Glutamatergic neuron (in vitro differentiated cells): ENCODE measurements at regions not wholly inside any gene's neighbourhood (a gene's known extent, or its start where the extent isn't known, plus 50 kb on each side); places are given as distances from the start of the nearest gene placed in this dataset.

Source experiments
- DNase-seq: peaks from one replicate; pipeline ENCODE4 v3.0.0; 2022
- H3K27ac Mint-ChIP-seq: one replicate; pipeline ENCODE4 v1.8.0; 2020; ENCODE audit warnings: mild to moderate bottlenecking, mixed read lengths, inconsistent platforms; ENCODE audit not compliant: unreplicated experiment
- H3K27me3 Mint-ChIP-seq: one replicate; pipeline ENCODE4 v1.8.0; 2020; ENCODE audit warnings: mild to moderate bottlenecking, moderate library complexity, mixed read lengths, inconsistent platforms; ENCODE audit not compliant: unreplicated experiment
- H3K36me3 Mint-ChIP-seq: one replicate; pipeline ENCODE4 v1.8.0; 2020; ENCODE audit warnings: mild to moderate bottlenecking, mixed read lengths, inconsistent platforms; ENCODE audit not compliant: unreplicated experiment
- H3K4me1 Mint-ChIP-seq: one replicate; pipeline ENCODE4 v1.8.0; 2020; ENCODE audit warnings: mild to moderate bottlenecking, low read depth, mixed read lengths, inconsistent platforms; ENCODE audit not compliant: unreplicated experiment
- H3K4me3 Mint-ChIP-seq: one replicate; pipeline ENCODE4 v1.8.0; 2020; ENCODE audit warnings: mild to moderate bottlenecking, mixed read lengths, inconsistent platforms; ENCODE audit not compliant: unreplicated experiment
- H3K9me3 Mint-ChIP-seq: one replicate; pipeline ENCODE4 v1.8.0; 2020; ENCODE audit warnings: mild to moderate bottlenecking, moderate library complexity, mixed read lengths, inconsistent platforms; ENCODE audit not compliant: unreplicated experiment
- CTCF ChIP-seq: fragments of 200-600 bp; sonication (generic); IDR thresholded peaks from one replicate; pipeline ENCODE4 v1.5.0; 2021; ENCODE audit not compliant: partially characterized antibody, unreplicated experiment

DNA sequence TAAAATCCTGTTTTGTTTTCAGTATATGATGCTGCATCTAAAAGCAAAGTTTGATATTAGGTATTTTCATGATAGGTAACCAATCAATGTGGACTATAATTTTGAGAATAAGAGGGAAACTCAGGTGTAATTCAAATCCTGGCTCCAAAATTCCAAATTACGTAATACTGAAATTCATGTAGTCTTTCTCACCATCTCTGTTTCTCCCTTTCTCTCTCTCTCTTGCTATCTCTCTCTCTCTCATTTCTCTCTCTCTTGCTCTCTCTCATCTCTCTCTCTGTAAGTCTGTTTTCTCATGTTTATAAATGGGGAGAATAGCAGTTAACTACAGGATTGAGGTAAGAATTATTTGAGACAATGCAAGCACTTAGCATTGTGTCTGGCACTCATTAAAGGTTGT is 401.1 kb upstream of the TLE4 start:
- Mint-ChIP-seq H3K9me3 (no peaks in the 10 kb centered on the region), H3K27me3 (peaks cover 1% of the 10 kb centered on the region), H3K36me3 (no peaks in the 10 kb centered on the region), H3K27ac (no peak overlapping the region), H3K4me3 (no peak overlapping the region), H3K4me1 (no peaks in the 10 kb centered on the region)
- DNase-seq: no peak
- TF ChIP-seq CTCF: no peak

DNA sequence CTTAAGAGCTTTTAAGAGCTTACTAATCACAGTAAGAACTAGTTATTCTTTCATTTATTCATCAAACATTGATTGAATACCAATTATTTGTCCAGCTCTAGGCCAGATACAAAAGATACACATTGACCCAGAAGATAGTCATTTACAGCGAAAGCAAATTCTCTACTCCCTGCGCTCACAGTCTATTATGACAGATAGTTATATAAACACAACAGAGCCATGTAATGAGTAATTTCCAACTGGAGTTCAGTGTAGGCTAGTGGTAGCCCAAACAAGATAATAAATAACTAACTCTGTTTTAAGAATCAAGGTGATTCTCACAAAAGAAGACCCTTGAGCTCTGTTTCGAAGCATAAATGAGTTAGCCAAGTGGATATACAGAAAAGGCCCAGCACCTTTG is 397.8 kb upstream of the TLE4 start:
- no peak for DNase-seq
- Mint-ChIP-seq H3K36me3 (no peaks in the 10 kb centered on the region), H3K27ac (no peak overlapping the region), H3K4me1 (no peaks in the 10 kb centered on the region), H3K27me3 (peaks cover 2% of the 10 kb centered on the region), H3K4me3 (no peak overlapping the region), H3K9me3 (no peaks in the 10 kb centered on the region)
- no peak for TF ChIP-seq CTCF

GRCh38 chr9:79176014-79176697 is 395.6 kb upstream of the TLE4 start:
- Mint-ChIP-seq H3K36me3 (no peaks in the 10 kb centered on the region), H3K27ac (no peak overlapping the region), H3K27me3 (peaks cover 2% of the 10 kb centered on the region), H3K9me3 (no peaks in the 10 kb centered on the region), H3K4me3 (no peak overlapping the region), H3K4me1 (no peaks in the 10 kb centered on the region)
- no peak for TF ChIP-seq CTCF
- DNase-seq: no peak

DNA sequence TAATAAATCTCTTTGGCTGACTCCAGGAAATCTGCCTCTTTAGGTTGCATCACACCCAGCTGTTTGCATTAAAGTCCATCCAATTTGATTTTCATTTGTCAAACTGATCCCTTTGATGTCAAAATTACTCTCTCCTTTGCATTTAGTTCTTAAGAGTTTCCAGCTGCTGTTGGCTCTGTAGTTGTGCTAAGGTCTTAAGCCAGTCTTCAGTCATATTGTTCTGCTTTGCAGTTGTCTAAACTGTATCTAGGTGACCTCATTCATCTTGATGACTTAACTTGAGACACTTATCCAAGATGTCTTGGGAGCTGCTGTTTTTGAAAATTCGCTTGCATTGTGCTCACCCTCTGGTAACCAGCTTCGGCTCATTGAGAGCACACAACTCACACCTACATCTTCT is 386.9 kb upstream of the TLE4 start:
- no peak overlapping the region for H3K27ac Mint-ChIP-seq
- H3K27me3 Mint-ChIP-seq: no peaks in the 10 kb centered on the region
- H3K36me3 Mint-ChIP-seq: no peaks in the 10 kb centered on the region
- TF ChIP-seq CTCF: no peak
- no peak overlapping the region for H3K4me3 Mint-ChIP-seq
- peaks cover 1% of the 10 kb centered on the region for H3K9me3 Mint-ChIP-seq
- DNase-seq: no peak
- no peaks in the 10 kb centered on the region for H3K4me1 Mint-ChIP-seq

GRCh38 chr9:79185866-79186265 is 385.9 kb upstream of the TLE4 start:
- TF ChIP-seq CTCF: no peak
- no peaks in the 10 kb centered on the region for H3K4me1 Mint-ChIP-seq
- H3K27ac Mint-ChIP-seq: no peak overlapping the region
- H3K27me3 Mint-ChIP-seq: no peaks in the 10 kb centered on the region
- no peak for DNase-seq
- no peak overlapping the region for H3K4me3 Mint-ChIP-seq
- H3K36me3 Mint-ChIP-seq: no peaks in the 10 kb centered on the region
- peaks cover 1% of the 10 kb centered on the region for H3K9me3 Mint-ChIP-seq
